ENCODE measurements at regions not wholly inside any gene's neighbourhood (a gene's known extent, or its start where the extent isn't known, plus 50 kb on each side); places are given as distances from the start of the nearest gene placed in this dataset.
"Not testable (repeated sequence)": the region's sequence is repeated elsewhere in the genome, so short reads cannot be mapped to it uniquely, and the experiment has no call there.

- DNase-seq: no peak
Observed at GRCh38 chr2:10183146-10183675, 60.7 kb downstream of the RRM2 start.

DNA sequence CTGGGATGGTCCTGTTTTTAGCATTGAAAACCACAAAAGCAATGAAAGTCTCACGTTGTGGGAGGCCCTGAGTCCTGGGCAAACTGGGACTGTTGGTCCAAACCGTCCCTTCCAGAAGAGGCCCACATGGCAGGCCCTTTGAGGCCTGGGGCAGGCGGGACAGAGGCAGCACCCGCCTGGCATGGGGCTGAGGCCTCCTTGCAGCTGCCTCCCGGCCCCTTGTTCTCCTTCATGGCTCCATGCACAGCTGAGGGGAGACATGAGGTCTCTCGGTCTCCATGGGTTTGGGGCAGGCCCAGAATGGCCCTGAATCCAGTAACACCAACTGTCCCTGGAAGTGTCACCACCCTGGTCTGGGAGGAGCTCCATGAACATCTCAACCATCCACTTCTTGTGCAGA is 61.9 kb downstream of the RRM2 start:
- no peak for DNase-seq

DNA sequence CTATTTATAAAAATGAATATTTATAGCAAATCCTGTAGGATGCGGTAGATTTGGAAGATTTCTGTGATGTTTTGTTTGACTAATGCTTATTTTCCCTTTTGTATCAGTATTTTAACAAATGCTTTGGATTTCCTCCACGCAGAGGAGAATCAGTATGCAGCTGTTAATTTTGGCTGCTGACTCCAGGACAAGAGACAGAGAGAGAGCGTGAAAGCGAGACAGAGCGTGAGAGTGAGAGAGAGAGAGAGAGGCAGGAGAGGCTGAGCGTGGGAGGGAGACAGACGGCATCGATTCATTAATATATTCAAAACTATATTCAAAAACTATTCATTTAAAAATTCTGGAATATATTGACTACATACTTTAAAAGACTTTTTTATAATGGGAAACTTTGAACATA is 62.5 kb downstream of the RRM2 start:
- no peak for DNase-seq

- DNase-seq: no peak
Observed at GRCh38 chr2:10185755-10186154, 63.2 kb downstream of the RRM2 start.

DNA sequence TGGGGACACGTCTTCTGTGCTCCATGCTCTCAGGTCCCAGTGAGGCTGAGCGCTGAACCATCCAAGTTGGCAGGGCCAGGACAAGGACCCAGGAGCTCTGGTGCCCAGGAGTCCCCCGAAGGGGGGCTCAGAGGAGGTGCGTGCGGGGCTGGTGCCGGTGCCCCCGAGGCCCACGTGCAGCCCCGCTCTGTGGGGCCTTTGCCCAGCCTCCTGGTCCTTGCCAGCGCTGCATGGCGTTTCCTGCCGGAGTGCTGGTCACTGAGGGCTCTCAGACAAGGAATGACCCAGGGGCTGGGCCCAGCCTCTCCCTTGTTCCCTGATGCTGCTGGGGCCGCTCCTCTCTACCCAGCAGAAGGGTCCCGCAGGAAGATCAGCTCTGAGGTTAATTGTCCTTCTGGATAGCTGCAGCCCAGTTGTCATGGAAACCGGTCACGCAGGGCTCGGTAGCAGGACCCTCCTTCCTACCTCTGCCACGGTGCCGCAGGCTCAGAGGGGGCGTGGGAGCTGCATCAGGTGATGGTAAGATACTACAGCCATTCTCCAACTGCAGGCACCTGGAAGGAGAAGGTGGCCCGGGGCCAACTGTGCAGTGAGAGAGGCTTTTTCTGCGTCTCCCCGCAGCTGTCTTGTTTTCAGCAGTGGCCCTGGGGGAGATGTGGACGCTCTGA is 64.5 kb downstream of the RRM2 start:
- DNase-seq: no peak

- no peak for DNase-seq
Observed at GRCh38 chr2:10187661-10188060, 65.1 kb downstream of the RRM2 start.

DNA sequence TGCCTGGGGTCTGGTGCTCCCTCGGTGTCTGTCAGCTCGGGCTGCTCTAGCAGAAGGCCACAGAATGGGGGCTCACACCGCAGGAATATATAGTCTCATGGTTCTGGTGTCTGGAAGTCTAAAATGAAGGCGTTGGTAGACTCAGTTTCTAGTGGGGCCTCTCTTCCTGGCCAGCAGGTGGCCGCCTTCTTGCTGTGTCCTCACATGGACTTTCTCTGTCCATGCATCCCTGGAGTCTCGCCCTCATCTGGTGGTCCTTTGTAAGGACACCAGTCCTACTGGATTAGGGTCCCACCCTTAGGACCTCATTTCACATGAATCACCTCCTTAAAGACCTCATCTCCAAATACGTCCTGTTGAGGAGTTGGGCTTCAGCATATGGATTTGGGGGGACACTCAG is 65.7 kb downstream of the RRM2 start:
- no peak for DNase-seq

- no peak for DNase-seq
Observed at GRCh38 chr2:10188729-10189305, 66.3 kb downstream of the RRM2 start.

- no peak for DNase-seq
Observed at GRCh38 chr2:10190255-10190654, 67.7 kb downstream of the RRM2 start.

- no peak for DNase-seq
Observed at GRCh38 chr2:10190737-10191532, 68.4 kb downstream of the RRM2 start.

GRCh38 chr2:10191554-10191953 is 69.0 kb downstream of the RRM2 start:
- DNase-seq: no peak

DNA sequence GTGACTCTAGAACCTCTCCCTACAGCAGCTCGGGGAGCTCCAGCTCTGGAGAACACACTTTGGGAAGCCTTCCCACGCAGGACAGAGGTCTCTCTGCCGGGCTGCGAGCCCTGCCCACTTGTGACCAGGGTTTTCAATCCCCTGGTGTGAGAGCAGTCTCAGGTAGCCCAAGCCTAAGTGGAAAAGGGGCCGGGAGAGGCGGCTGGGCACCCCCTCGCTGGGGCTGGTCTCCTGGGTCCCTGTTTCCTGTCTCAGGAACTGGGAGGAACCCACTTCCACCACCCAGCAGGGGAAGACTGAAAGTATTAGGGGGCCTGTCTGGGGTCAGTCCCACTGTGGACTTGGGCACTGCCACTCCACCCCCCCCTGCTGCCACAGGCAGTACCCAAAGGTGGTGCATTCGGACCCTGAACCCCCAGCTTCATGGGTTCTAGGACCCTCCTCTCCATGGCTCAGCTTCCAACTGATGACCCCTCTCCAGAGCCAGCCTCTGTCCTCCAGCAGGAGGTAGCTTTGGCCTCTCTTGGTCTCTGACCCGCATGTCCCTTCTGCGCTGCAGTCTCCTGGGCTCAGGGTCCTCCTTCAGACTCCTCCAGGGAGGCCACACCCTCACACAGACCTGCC is 70.0 kb downstream of the RRM2 start:
- no peak for DNase-seq

GRCh38 chr2:10193276-10193795 is 70.8 kb downstream of the RRM2 start:
- DNase-seq: no peak

GRCh38 chr2:10193851-10194820 is 71.6 kb downstream of the RRM2 start:
- no peak for DNase-seq

- no peak for DNase-seq
Observed at GRCh38 chr2:10195278-10196109, 73.0 kb downstream of the RRM2 start.

- no peak for DNase-seq
Observed at GRCh38 chr2:10196110-10196892, 73.8 kb downstream of the RRM2 start.

DNA sequence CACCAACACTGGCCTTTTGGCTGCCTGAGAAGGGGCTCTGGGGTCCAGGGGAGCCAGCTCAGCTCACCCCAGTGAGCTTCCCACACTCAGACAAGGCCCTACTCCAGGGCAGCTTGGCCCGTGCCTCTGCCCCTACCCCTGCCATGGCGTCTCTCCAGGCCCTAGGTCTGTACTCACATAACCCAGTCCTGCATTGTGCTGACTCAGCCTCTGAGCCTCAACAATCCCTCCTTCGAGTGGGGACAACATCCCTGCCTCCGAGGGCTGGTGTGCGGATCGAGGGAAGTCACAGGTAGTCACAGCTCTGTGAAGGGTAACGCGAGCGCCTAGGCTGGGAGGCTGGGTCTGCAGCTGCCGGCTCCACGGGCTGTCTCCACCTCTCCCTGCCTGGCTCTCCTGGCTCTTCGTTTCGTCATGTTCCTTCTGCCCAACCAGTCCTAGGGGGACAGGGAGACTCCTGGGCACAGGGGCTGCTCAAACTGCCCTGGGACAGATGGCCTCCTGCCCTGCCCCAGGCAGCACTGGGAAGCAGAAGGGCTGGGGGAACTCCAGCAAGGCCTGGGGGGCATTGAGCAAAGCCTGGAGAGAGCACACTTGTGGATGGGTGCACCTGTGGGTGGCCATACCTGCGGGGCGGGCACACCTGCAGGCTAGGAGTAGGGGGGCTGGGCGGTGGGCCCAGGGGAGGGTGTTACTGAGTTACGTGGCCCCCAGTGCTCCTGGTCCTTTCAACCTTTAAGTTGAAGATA is 74.6 kb downstream of the RRM2 start:
- DNase-seq: no peak

DNA sequence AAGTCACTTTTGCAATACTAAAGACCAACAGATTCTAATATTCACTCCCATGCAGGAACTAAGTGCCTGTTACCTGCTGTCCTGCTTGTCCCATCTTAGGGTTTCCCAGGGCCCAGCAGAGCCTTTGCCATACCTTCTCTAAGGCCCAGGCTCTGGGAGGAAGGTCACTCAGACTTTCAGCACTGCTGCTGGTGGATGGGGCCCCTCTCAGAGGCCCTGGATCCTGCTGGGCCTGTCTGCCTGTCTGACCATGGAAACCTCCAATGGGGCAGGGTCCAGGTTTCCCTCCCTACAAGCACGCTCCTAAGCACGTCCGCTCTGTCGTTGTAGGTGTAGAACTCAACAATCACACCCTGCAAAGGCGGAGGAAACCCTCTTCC is 75.1 kb downstream of the RRM2 start:
- DNase-seq: no peak

- DNase-seq: not testable (repeated sequence)
Observed at GRCh38 chr2:10198482-10198881, 75.9 kb downstream of the RRM2 start.

DNA sequence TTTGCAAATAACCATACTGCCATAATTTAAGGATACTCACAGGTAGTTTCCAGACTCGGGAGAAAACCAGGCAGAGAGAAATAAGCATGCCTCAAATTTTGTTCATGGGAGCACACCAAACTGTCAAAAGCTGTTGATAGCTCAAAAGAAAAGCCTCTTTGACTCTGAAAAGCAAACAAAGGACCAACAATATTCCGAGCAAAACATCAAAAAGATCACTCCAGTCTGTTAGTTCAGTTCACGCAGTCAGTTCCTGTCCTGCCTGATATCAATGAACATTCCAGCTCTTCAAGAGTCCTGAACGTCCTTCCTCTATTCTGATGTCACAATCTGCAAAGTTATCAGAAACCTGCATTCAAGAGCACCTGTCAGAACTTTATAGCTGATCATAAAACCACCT is 78.7 kb downstream of the RRM2 start:
- no peak for DNase-seq
